ENCODE measurements at regions not wholly inside any gene's neighbourhood (a gene's known extent, or its start where the extent isn't known, plus 50 kb on each side); places are given as distances from the start of the nearest gene placed in this dataset.
A peak's percentile ranks its signal among the peaks of the same experiment; 100 is the strongest.

DNA sequence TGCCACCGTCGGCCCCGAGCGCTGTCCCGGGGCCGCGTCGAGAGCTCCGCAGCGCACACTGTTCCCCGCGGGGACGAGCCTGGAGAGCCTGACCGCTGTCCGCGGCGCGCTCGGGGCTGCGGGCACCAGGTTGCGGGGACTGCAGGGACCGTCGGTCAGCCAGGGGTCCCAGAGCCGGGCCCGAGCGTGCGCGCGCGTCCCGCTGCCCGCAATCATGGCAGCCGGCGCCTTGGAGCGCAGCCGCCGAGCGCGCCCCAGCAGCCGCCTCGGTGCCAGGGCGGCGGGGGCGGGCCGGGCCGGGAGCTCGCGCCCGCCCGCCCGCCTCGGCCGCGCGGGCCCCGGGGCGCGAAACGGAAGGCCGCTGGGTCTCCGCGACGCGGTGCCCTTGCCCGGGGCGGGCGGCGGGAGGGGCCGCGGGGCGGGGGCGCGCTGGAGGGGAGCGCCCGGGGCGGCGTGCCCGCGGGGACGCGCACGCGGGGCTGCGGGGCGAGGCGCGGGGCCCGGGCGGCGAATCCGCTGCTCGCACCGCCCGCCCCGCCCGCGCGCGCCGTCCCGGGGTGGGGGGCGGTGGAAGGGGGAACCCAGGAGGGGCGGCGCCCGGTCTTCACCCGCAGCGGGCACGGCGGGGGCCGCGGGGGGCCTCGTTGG lies 79.4 kb upstream of the PPARA start:
- Mint-ChIP-seq H3K27me3 (no peaks in the 10 kb centered on the region), H3K36me3 (ENCODE audit: low read depth) (peaks cover 4% of the 10 kb centered on the region), H3K4me1 (peaks cover 27% of the 10 kb centered on the region)

GRCh38 chr22:46071451-46072109 lies 78.7 kb upstream of the PPARA start:
- Mint-ChIP-seq H3K4me3 (peak overlapping the region; percentile 79), H3K36me3 (ENCODE audit: low read depth) (peaks cover 4% of the 10 kb centered on the region), H3K27me3 (no peaks in the 10 kb centered on the region), H3K4me1 (peaks cover 27% of the 10 kb centered on the region), H3K27ac (peak overlapping the region; percentile 89), H3K9me3 (no peaks in the 10 kb centered on the region)
- intact Hi-C loops (cut with micrococcal nuclease) = loop anchor here (1.0 to 2.0 kb wide), 2 partner anchors 17 to 58 kb away; no protein-coding TSS in a partner anchor
- peak; percentile 83 for DNase-seq

More for the DNA sequence above, 79.4 kb upstream of the PPARA start:
- Mint-ChIP-seq H3K9me3 (no peaks in the 10 kb centered on the region), H3K27ac (peak overlapping the region; percentile 87), H3K4me3 (peak overlapping the region; percentile 84)
- intact Hi-C loops (cut with micrococcal nuclease) = loop anchor here (2.0 kb wide), 1 partner anchor 16 kb away; no protein-coding TSS in a partner anchor
- peak; percentile 89 for DNase-seq

GRCh38 chr22:46072110-46072881 lies 78.0 kb upstream of the PPARA start:
- intact Hi-C loops (cut with micrococcal nuclease) = loop anchor here (1.0 kb wide), 1 partner anchor 59 kb away; no protein-coding TSS in a partner anchor

GRCh38 chr22:46072981-46073682 lies 77.2 kb upstream of the PPARA start:
- Mint-ChIP-seq H3K36me3 (ENCODE audit: low read depth) (peaks cover 4% of the 10 kb centered on the region), H3K9me3 (no peaks in the 10 kb centered on the region), H3K27ac (no peak overlapping the region), H3K4me3 (peak overlapping the region; percentile 81), H3K27me3 (no peaks in the 10 kb centered on the region), H3K4me1 (peaks cover 27% of the 10 kb centered on the region)
- intact Hi-C loops (cut with micrococcal nuclease) = loop anchor here (1.0 kb wide), 1 partner anchor 60 kb away; no protein-coding TSS in a partner anchor
- no peak for DNase-seq

More at GRCh38 chr22:46072110-46072881, 78.0 kb upstream of the PPARA start:
- Mint-ChIP-seq H3K27me3 (no peaks in the 10 kb centered on the region), H3K36me3 (ENCODE audit: low read depth) (peaks cover 4% of the 10 kb centered on the region), H3K9me3 (no peaks in the 10 kb centered on the region), H3K4me1 (peaks cover 27% of the 10 kb centered on the region), H3K27ac (peak overlapping the region; percentile 25), H3K4me3 (peak overlapping the region; percentile 81)
- DNase-seq = peak; percentile 88

- DNase-seq = no peak
- peak overlapping the region; percentile 29 for H3K27ac Mint-ChIP-seq
- intact Hi-C loops (cut with micrococcal nuclease) = no loop called here
These were observed 76.4 kb upstream of the PPARA start for GRCh38 chr22:46073683-46074504.

GRCh38 chr22:46074771-46075551 lies 75.4 kb upstream of the PPARA start:
- peaks cover 17% of the 10 kb centered on the region for H3K4me1 Mint-ChIP-seq
- no peaks in the 10 kb centered on the region for H3K9me3 Mint-ChIP-seq
- H3K4me3 Mint-ChIP-seq = peak overlapping the region; percentile 17
- no peak overlapping the region for H3K27ac Mint-ChIP-seq
- no peaks in the 10 kb centered on the region for H3K27me3 Mint-ChIP-seq
- intact Hi-C loops (cut with micrococcal nuclease) = no loop called here
- no peak for DNase-seq
- H3K36me3 Mint-ChIP-seq (ENCODE audit: low read depth) = peaks cover 4% of the 10 kb centered on the region

More at GRCh38 chr22:46073683-46074504, 76.4 kb upstream of the PPARA start:
- Mint-ChIP-seq H3K27me3 (no peaks in the 10 kb centered on the region), H3K36me3 (ENCODE audit: low read depth) (peaks cover 4% of the 10 kb centered on the region), H3K9me3 (no peaks in the 10 kb centered on the region), H3K4me3 (peak overlapping the region; percentile 59), H3K4me1 (peaks cover 24% of the 10 kb centered on the region)

GRCh38 chr22:46075764-46076531 lies 74.4 kb upstream of the PPARA start:
- no peak for DNase-seq
- intact Hi-C loops (cut with micrococcal nuclease) = no loop called here
- Mint-ChIP-seq H3K9me3 (no peaks in the 10 kb centered on the region), H3K36me3 (ENCODE audit: low read depth) (peaks cover 4% of the 10 kb centered on the region), H3K4me1 (peaks cover 17% of the 10 kb centered on the region), H3K27me3 (no peaks in the 10 kb centered on the region), H3K27ac (no peak overlapping the region), H3K4me3 (no peak overlapping the region)

DNA sequence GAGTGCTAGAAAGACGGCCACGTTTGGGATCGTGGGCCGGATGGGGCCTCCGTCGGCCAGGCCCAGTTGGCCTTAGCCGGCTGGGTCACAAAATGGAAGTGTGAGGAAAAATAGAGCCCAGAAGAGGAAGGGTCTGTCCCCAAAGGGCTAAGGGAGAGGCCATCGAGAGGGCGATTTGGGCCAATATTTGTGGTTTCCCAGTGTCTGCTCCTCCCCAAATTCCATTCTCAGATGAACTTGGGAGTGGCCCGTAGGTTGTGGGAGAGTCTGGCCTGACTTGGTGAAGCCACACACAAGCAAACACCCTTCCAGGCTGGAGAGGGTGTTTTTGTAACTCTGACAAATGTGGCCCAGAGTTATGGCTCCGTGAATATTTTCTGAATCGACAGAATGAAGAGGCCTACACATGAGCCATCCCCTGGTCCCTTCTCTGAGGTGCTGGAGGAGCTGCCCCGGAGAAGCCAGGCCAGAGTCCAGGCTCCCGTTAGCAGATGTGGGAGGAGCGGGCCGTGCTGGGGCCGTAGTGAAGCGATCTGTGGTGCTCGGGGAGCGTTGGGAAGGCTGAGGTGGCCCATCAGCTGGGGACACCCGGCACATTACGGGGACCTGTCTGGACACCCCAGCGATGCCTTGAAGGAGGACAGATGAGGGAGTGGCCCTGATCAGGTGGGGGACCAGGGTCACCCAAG lies 73.5 kb upstream of the PPARA start:
- intact Hi-C loops (cut with micrococcal nuclease) = no loop called here
- DNase-seq = no peak
- no peak overlapping the region for H3K27ac Mint-ChIP-seq
- H3K4me1 Mint-ChIP-seq = peaks cover 17% of the 10 kb centered on the region
- no peak overlapping the region for H3K4me3 Mint-ChIP-seq
- peaks cover 4% of the 10 kb centered on the region for H3K36me3 Mint-ChIP-seq (ENCODE audit: low read depth)
- H3K27me3 Mint-ChIP-seq = no peaks in the 10 kb centered on the region
- no peaks in the 10 kb centered on the region for H3K9me3 Mint-ChIP-seq

DNA sequence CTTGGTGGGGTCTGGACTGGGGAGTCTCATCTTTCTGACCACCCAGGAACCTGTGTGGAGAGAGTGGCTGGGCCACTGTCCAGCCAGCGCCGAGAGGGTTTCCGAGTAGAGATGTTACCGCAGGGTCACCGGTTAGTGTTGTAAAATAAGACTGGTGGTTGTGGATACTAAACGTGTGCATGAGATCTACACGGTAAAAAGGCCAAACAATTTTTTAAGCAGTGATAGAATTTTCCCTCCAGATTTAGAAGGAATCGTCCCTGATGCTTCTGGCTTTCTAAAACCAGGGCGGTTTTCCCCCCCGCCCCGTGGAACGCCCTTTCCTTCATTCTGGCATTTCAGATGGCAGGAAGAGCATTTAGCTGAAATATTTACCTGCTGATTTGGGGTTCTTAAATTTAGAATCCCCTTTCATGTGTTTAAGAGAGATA lies 72.6 kb upstream of the PPARA start:
- H3K27me3 Mint-ChIP-seq = no peaks in the 10 kb centered on the region
- peaks cover 3% of the 10 kb centered on the region for H3K36me3 Mint-ChIP-seq (ENCODE audit: low read depth)
- no peak for DNase-seq
- H3K4me3 Mint-ChIP-seq = no peak overlapping the region
- intact Hi-C loops (cut with micrococcal nuclease) = no loop called here
- H3K9me3 Mint-ChIP-seq = no peaks in the 10 kb centered on the region
- H3K27ac Mint-ChIP-seq = no peak overlapping the region
- H3K4me1 Mint-ChIP-seq = peaks cover 15% of the 10 kb centered on the region

DNA sequence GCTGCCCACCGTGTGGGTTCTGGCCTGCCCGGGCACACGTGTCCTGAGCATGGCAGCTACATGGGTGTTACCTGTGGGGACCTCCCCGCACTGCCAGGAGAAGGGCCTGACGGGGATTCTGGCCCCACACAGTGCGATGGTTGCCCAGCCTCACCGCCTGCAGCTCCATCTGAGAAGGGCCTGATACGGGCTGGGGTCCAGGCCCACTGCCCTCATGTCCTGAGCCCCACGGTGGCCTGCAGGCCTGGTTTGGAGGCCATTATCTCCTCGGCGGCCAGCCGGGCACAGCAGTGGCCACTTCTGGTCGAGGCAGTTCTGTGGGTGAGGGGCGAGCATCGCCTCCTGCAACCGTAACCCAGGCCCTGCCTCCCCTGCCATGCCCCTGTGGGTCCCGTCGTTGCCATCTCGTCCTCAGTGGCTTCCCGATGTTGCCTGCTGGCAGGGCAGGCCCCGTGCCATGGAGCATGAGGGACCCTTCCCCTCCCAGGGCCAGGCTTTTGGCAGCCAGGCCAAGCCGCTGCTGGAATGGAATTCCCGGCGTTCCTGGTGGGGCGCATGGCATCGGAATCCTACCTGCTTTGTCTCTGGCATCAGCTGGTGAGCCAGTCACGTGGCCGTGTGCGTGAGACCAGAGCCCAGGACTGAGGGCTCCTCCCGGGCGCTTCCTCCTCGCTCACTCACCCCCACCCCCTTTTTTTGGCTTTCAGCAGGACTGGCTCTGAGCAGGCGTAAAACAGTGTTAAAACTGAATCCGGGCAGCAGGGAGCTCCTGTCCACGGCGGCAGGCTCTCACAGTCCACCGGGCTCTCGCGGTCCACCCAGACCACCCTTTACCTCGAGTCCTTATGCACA lies 71.9 kb upstream of the PPARA start:
- H3K4me3 Mint-ChIP-seq = no peak overlapping the region
- intact Hi-C loops (cut with micrococcal nuclease) = no loop called here
- peaks cover 12% of the 10 kb centered on the region for H3K4me1 Mint-ChIP-seq
- no peaks in the 10 kb centered on the region for H3K9me3 Mint-ChIP-seq
- H3K36me3 Mint-ChIP-seq (ENCODE audit: low read depth) = peaks cover 2% of the 10 kb centered on the region
- H3K27ac Mint-ChIP-seq = no peak overlapping the region
- no peak for DNase-seq
- H3K27me3 Mint-ChIP-seq = no peaks in the 10 kb centered on the region

Data from activated CD4-positive, alpha-beta T cell treated with anti-CD3 and anti-CD28 coated beads, Interleukin-2, amount 10 ng/mL, durations not matched to agents 24 days and 14 days (primary cell).